HEK293 (cell line): ENCODE measurements at regions not wholly inside any gene's neighbourhood (a gene's known extent, or its start where the extent isn't known, plus 50 kb on each side); places are given as distances from the start of the nearest gene placed in this dataset.

ENCODE experiments used
- FEZF1 ChIP-seq: fragments of 450-650 bp; formaldehyde crosslinking; IDR thresholded peaks from 2 replicates; pipeline ENCODE4 v1.5.1; 2016; ENCODE audit warnings: missing biosample characterization, missing genetic modification characterization
- KLF10 ChIP-seq: fragments of 450-650 bp; IDR thresholded peaks from 2 replicates; pipeline ENCODE4 v1.5.1; 2018; ENCODE audit warnings: missing biosample characterization, mild to moderate bottlenecking, missing genetic modification characterization
- KLF16 ChIP-seq: fragments of 450-650 bp; formaldehyde crosslinking; IDR thresholded peaks from 2 replicates; pipeline ENCODE4 v1.5.1; 2017; ENCODE audit warnings: missing biosample characterization, missing genetic modification characterization
- KLF8 ChIP-seq: fragments of 450-650 bp; formaldehyde crosslinking; IDR thresholded peaks from 2 replicates; pipeline ENCODE4 v1.5.1; 2016; ENCODE audit warnings: missing biosample characterization, missing genetic modification characterization
- SP2 ChIP-seq: fragments of 450-650 bp; formaldehyde crosslinking; IDR thresholded peaks from 2 replicates; pipeline ENCODE4 v1.5.1; 2016; ENCODE audit warnings: missing biosample characterization, missing genetic modification characterization
- TCF7L2 ChIP-seq: IDR thresholded peaks from 2 replicates; pipeline ENCODE4 v1.6.1; 2011; ENCODE audit warnings: low read depth, mild to moderate bottlenecking, inconsistent platforms, low read length, moderate library complexity, borderline replicate concordance
- ZBTB17 ChIP-seq: fragments of 450-650 bp; formaldehyde crosslinking; IDR thresholded peaks from 2 replicates; pipeline ENCODE4 v1.5.1; 2016; ENCODE audit warnings: missing biosample characterization, missing genetic modification characterization
- ZFP41 ChIP-seq: fragments of 450-650 bp; formaldehyde crosslinking; IDR thresholded peaks from 2 replicates; pipeline ENCODE4 v1.5.1; 2016; ENCODE audit warnings: missing biosample characterization, missing genetic modification characterization, borderline replicate concordance
- ZNF121 ChIP-seq: fragments of 450-650 bp; formaldehyde crosslinking; IDR thresholded peaks from 2 replicates; pipeline ENCODE4 v1.5.1; 2016; ENCODE audit warnings: missing biosample characterization, missing genetic modification characterization
- ZNF184 ChIP-seq: fragments of 450-650 bp; IDR thresholded peaks from 2 replicates; pipeline ENCODE4 v1.5.1; 2018; ENCODE audit warnings: missing biosample characterization, mild to moderate bottlenecking, missing genetic modification characterization
- ZNF366 ChIP-seq: fragments of 450-650 bp; formaldehyde crosslinking; conservative IDR thresholded peaks from 2 replicates; pipeline ENCODE4 v1.5.1; 2016; ENCODE audit warnings: missing biosample characterization, missing genetic modification characterization
- ZNF394 ChIP-seq: fragments of 450-650 bp; formaldehyde crosslinking; IDR thresholded peaks from 2 replicates; pipeline ENCODE4 v1.5.1; 2016; ENCODE audit warnings: missing biosample characterization, missing genetic modification characterization, mild to moderate bottlenecking, moderate library complexity, borderline replicate concordance
- TF ChIP-seq, protein P1 (sequence below): fragments of 450-650 bp; formaldehyde crosslinking; IDR thresholded peaks from 2 replicates; pipeline ENCODE4 v1.5.1; 2016; ENCODE audit warnings: missing biosample characterization, missing genetic modification characterization

- no peak for TF ChIP-seq FEZF1 (tag by site-specific recombination)
- TF ChIP-seq, protein P1, sequence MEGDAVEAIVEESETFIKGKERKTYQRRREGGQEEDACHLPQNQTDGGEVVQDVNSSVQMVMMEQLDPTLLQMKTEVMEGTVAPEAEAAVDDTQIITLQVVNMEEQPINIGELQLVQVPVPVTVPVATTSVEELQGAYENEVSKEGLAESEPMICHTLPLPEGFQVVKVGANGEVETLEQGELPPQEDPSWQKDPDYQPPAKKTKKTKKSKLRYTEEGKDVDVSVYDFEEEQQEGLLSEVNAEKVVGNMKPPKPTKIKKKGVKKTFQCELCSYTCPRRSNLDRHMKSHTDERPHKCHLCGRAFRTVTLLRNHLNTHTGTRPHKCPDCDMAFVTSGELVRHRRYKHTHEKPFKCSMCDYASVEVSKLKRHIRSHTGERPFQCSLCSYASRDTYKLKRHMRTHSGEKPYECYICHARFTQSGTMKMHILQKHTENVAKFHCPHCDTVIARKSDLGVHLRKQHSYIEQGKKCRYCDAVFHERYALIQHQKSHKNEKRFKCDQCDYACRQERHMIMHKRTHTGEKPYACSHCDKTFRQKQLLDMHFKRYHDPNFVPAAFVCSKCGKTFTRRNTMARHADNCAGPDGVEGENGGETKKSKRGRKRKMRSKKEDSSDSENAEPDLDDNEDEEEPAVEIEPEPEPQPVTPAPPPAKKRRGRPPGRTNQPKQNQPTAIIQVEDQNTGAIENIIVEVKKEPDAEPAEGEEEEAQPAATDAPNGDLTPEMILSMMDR (tag by site-specific recombination) = no peak
- no peak for TF ChIP-seq KLF8 (tag by site-specific recombination)
- no peak for TF ChIP-seq ZNF184
- no peak for TF ChIP-seq ZNF394 (tag by site-specific recombination)
- no peak for TF ChIP-seq KLF16
- no peak for TF ChIP-seq ZBTB17 (tag by site-specific recombination)
- TF ChIP-seq SP2 = no peak
- TF ChIP-seq ZFP41 (tag by site-specific recombination) = no peak
- no peak for TF ChIP-seq ZNF366 (tag by site-specific recombination)
- TF ChIP-seq TCF7L2 = no peak
- no peak for TF ChIP-seq ZNF121 (tag by site-specific recombination)
- TF ChIP-seq KLF10 (tag by site-specific recombination) = no peak
These were observed 725.0 kb downstream of the TLE1 start for GRCh38 chr9:80964374-80964773.
